Neural progenitor cell (in vitro differentiated cells): ENCODE measurements at regions not wholly inside any gene's neighbourhood (a gene's known extent, or its start where the extent isn't known, plus 50 kb on each side); places are given as distances from the start of the nearest gene placed in this dataset.

ENCODE experiments used
- DNase-seq: peaks from one replicate; pipeline ENCODE4 v3.0.0-alpha.2; 2016; ENCODE audit warnings: low spot score
- H2AFZ ChIP-seq: fragments of 200-600 bp; sonication (generic); replicated peaks from 2 replicates; pipeline ENCODE4 v1.6.1; 2016; ENCODE audit warnings: antibody characterized with exemption
- H3F3A ChIP-seq: fragments of 200-600 bp; sonication (generic); 2 replicates; pipeline ENCODE4 v1.6.1; 2016; ENCODE audit warnings: antibody characterized with exemption, low read depth
- H3K27ac ChIP-seq: fragments of 200-600 bp; sonication (generic); 2 replicates; pipeline ENCODE4 v1.5.1; 2016; ENCODE audit warnings: mild to moderate bottlenecking
- H3K27me3 ChIP-seq: fragments of 200-600 bp; sonication (generic); 2 replicates; pipeline ENCODE4 v1.6.1; 2016; ENCODE audit warnings: mild to moderate bottlenecking, moderate library complexity
- H3K36me3 ChIP-seq: fragments of 200-600 bp; sonication (generic); 2 replicates; pipeline ENCODE4 v1.5.1; 2016
- H3K4me1 ChIP-seq: fragments of 200-600 bp; sonication (generic); 2 replicates; pipeline ENCODE4 v1.6.1; 2016; ENCODE audit warnings: mixed run types
- H3K4me2 ChIP-seq: fragments of 200-600 bp; sonication (generic); 2 replicates; pipeline ENCODE4 v1.6.1; 2016
- H3K4me3 ChIP-seq: fragments of 200-600 bp; sonication (generic); 2 replicates; pipeline ENCODE4 v1.5.1; 2016
- H3K79me2 ChIP-seq: fragments of 200-600 bp; sonication (generic); 2 replicates; pipeline ENCODE4 v1.6.1; 2016; ENCODE audit warnings: low read depth
- H3K9ac ChIP-seq: fragments of 200-600 bp; sonication (generic); 2 replicates; pipeline ENCODE4 v1.6.1; 2016
- H3K9me3 ChIP-seq: fragments of 200-600 bp; sonication (generic); 2 replicates; pipeline ENCODE4 v1.5.1; 2016; ENCODE audit warnings: low read depth
- H4K20me1 ChIP-seq: fragments of 200-600 bp; sonication (generic); 2 replicates; pipeline ENCODE4 v1.6.1; 2016; ENCODE audit warnings: low read depth
- H3K27ac Mint-ChIP-seq: 3 replicates; pipeline ENCODE4 v1.8.0; 2021; ENCODE audit warnings: mixed read lengths
- H3K27me3 Mint-ChIP-seq: 2 replicates; pipeline ENCODE4 v1.8.0; 2022; ENCODE audit warnings: low read depth, mild to moderate bottlenecking, inconsistent platforms, moderate library complexity, mixed read lengths; ENCODE audit not compliant: insufficient read depth
- H3K36me3 Mint-ChIP-seq: 3 replicates; pipeline ENCODE4 v1.8.0; 2021; ENCODE audit warnings: mixed read lengths
- H3K4me1 Mint-ChIP-seq: 3 replicates; pipeline ENCODE4 v1.8.0; 2021; ENCODE audit warnings: mixed read lengths
- H3K4me3 Mint-ChIP-seq: 3 replicates; pipeline ENCODE4 v1.8.0; 2021; ENCODE audit warnings: mild to moderate bottlenecking, moderate library complexity, mixed read lengths
- H3K9me3 Mint-ChIP-seq: 3 replicates; pipeline ENCODE4 v1.8.0; 2020; ENCODE audit warnings: mixed read lengths
- EZH2 ChIP-seq: fragments of 200-600 bp; sonication (generic); IDR thresholded peaks from 2 replicates; pipeline ENCODE4 v1.6.1; 2017; ENCODE audit warnings: antibody characterized with exemption, mild to moderate bottlenecking, moderate library complexity
- EZH2phosphoT487 ChIP-seq: fragments of 200-600 bp; sonication (generic); IDR thresholded peaks from 2 replicates; pipeline ENCODE4 v1.6.1; 2017; ENCODE audit warnings: antibody characterized with exemption
- TF ChIP-seq, protein P1 (sequence below): fragments of 200-600 bp; sonication (generic); IDR thresholded peaks from 2 replicates; pipeline ENCODE4 v1.5.1; 2017; ENCODE audit warnings: antibody characterized with exemption, mild to moderate bottlenecking

DNA sequence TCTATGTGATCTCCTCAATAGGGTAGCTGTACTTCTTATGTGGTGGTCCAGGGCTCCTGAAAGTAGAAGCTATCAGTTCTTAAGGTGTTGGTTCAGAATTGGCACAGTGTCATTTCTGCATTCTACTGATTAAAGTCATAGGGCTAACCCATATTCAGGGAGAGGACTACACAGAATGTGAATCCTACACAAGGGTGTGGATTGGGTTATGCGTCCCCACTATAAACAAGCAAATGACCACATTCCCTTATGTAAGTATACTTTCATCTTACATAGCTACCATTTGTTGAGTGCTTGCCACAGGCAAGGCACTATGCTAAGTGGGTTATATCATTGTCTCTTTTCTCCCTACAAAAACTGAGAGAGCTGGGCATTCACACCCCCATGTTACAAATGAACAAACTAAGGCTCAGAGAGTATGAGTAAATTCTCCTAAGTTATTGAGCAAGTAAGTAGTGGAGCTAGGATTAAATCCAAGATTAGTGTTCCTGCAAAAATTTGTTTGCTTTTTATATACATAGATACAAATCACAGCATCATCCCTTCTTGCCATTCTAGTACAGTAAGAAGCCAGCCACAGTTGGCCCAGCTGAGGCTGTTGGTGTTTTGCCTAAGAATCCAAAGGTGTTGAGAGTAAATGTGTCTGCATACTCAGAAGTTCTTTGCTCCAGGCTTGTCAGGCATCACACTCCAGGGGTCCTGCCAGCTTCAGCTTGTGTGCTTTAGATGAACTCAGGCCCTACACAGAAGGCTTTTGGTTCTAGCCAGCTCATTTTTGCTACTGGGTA lies 157.8 kb downstream of the KIF18A start:
- Mint-ChIP-seq H3K36me3 (no peaks in the 10 kb centered on the region), H3K9me3 (no peaks in the 10 kb centered on the region), H3K4me3 (no peak overlapping the region), H3K4me1 (no peaks in the 10 kb centered on the region), H3K27ac (no peak overlapping the region), H3K27me3 (peaks cover 3% of the 10 kb centered on the region)
- TF ChIP-seq EZH2phosphoT487, result no peak
- TF ChIP-seq, protein P1, sequence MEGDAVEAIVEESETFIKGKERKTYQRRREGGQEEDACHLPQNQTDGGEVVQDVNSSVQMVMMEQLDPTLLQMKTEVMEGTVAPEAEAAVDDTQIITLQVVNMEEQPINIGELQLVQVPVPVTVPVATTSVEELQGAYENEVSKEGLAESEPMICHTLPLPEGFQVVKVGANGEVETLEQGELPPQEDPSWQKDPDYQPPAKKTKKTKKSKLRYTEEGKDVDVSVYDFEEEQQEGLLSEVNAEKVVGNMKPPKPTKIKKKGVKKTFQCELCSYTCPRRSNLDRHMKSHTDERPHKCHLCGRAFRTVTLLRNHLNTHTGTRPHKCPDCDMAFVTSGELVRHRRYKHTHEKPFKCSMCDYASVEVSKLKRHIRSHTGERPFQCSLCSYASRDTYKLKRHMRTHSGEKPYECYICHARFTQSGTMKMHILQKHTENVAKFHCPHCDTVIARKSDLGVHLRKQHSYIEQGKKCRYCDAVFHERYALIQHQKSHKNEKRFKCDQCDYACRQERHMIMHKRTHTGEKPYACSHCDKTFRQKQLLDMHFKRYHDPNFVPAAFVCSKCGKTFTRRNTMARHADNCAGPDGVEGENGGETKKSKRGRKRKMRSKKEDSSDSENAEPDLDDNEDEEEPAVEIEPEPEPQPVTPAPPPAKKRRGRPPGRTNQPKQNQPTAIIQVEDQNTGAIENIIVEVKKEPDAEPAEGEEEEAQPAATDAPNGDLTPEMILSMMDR, result no peak
- no peak for TF ChIP-seq EZH2
- Histone ChIP-seq H3K27ac (no peak overlapping the region), H3F3A (no peaks in the 10 kb centered on the region), H3K4me3 (no peak overlapping the region), H3K4me2 (no peak overlapping the region), H3K9me3 (no peaks in the 10 kb centered on the region), H4K20me1 (no peaks in the 10 kb centered on the region), H3K79me2 (no peaks in the 10 kb centered on the region), H3K27me3 (no peaks in the 10 kb centered on the region), H2AFZ (no peak overlapping the region), H3K9ac (no peak overlapping the region), H3K36me3 (no peaks in the 10 kb centered on the region), H3K4me1 (no peaks in the 10 kb centered on the region)
- DNase-seq, result no peak

DNA sequence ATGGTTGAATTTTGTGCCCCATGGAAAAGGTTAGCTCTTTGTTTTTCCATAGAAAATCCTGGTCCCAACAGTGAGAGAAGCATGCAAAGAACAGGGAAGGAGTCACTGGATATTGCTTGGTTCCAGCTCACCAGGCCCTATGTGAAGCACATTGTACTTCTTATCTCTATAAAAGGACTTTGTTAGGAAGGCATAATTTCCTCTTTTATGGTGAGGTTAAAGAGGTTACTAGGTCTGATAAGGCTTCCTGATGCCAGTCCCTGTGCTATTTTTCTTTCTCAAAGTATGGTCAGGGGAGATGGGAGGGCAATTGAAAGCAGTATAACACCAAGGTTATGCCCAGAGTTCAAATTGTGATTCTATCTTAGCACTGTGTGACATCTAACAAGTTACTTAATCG lies 162.6 kb downstream of the KIF18A start:
- no peaks in the 10 kb centered on the region for H3K4me1 Mint-ChIP-seq
- TF ChIP-seq EZH2phosphoT487 (no peak), EZH2 (no peak)
- TF ChIP-seq, protein P1, result no peak

DNA sequence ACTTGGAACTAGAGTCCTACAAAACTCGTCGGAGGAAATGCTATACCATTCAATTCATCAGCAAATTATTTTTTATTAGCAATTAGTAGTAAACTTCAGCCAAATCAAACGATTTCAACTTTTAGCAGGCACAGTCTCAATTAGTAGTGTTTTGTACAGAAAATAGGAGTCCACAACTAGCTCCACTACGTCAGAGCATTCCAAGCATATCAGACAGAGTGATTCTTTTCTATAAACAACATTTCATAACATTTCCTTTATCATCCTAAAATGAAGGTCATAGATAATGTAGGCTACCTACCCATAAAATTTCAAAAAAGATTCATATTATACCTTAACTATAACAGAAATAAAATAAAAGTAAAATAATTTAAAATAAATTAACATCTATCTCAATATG lies 169.9 kb downstream of the KIF18A start:
- no peak for DNase-seq
- Mint-ChIP-seq H3K9me3 (peaks cover 16% of the 10 kb centered on the region), H3K36me3 (no peaks in the 10 kb centered on the region), H3K27me3 (peaks cover 2% of the 10 kb centered on the region), H3K4me3 (no peak overlapping the region), H3K27ac (no peak overlapping the region), H3K4me1 (peaks cover 4% of the 10 kb centered on the region)
- Histone ChIP-seq H3K9ac (no peak overlapping the region), H3K9me3 (no peaks in the 10 kb centered on the region), H4K20me1 (no peaks in the 10 kb centered on the region), H3K4me1 (no peaks in the 10 kb centered on the region), H3K27ac (no peak overlapping the region), H3F3A (no peaks in the 10 kb centered on the region), H3K4me3 (no peak overlapping the region), H3K27me3 (no peaks in the 10 kb centered on the region), H3K36me3 (no peaks in the 10 kb centered on the region), H2AFZ (no peak overlapping the region), H3K79me2 (no peaks in the 10 kb centered on the region), H3K4me2 (no peak overlapping the region)
- TF ChIP-seq EZH2, result no peak
- no peak for TF ChIP-seq EZH2phosphoT487
- TF ChIP-seq, protein P1, result no peak

More for the DNA sequence above, 162.6 kb downstream of the KIF18A start:
- H3K36me3 ChIP-seq, result no peaks in the 10 kb centered on the region
- Mint-ChIP-seq H3K4me3 (no peak overlapping the region), H3K27ac (no peak overlapping the region), H3K27me3 (peaks cover 2% of the 10 kb centered on the region), H3K9me3 (peaks cover 2% of the 10 kb centered on the region), H3K36me3 (no peaks in the 10 kb centered on the region)
- no peak overlapping the region for H3K4me2 ChIP-seq
- H3K79me2 ChIP-seq, result no peaks in the 10 kb centered on the region
- no peaks in the 10 kb centered on the region for H4K20me1 ChIP-seq
- H3K4me3 ChIP-seq, result no peak overlapping the region
- no peaks in the 10 kb centered on the region for H3F3A ChIP-seq
- no peaks in the 10 kb centered on the region for H3K4me1 ChIP-seq
- H3K9me3 ChIP-seq, result no peaks in the 10 kb centered on the region
- H2AFZ ChIP-seq, result no peak overlapping the region
- no peak overlapping the region for H3K9ac ChIP-seq
- no peak overlapping the region for H3K27ac ChIP-seq
- H3K27me3 ChIP-seq, result no peaks in the 10 kb centered on the region
- no peak for DNase-seq
